K562 (cell line): ENCODE measurements at regions not wholly inside any gene's neighbourhood (a gene's known extent, or its start where the extent isn't known, plus 50 kb on each side); places are given as distances from the start of the nearest gene placed in this dataset.

Source experiments
- MAFF ChIP-seq: IDR thresholded peaks from 2 replicates; pipeline ENCODE4 v1.6.1; 2012; ENCODE audit warnings: low read length, improper control_type of control experiment
- TAF9B ChIP-seq: fragments of 450-650 bp; IDR thresholded peaks from 2 replicates; pipeline ENCODE4 v1.6.1; 2018; ENCODE audit warnings: mild to moderate bottlenecking; ENCODE audit not compliant: partially characterized antibody
- ZNF586 ChIP-seq: fragments of 450-650 bp; formaldehyde crosslinking; conservative IDR thresholded peaks from 2 replicates; pipeline ENCODE4 v1.4.0; 2020; ENCODE audit warnings: mild to moderate bottlenecking, moderate library complexity
- TF ChIP-seq, protein P1 (sequence below): fragments of 200-600 bp; sonication (generic); IDR thresholded peaks from one replicate; pipeline ENCODE4 v1.6.1; 2012; ENCODE audit warnings: mild to moderate bottlenecking, low read depth, low read length, inconsistent platforms

DNA sequence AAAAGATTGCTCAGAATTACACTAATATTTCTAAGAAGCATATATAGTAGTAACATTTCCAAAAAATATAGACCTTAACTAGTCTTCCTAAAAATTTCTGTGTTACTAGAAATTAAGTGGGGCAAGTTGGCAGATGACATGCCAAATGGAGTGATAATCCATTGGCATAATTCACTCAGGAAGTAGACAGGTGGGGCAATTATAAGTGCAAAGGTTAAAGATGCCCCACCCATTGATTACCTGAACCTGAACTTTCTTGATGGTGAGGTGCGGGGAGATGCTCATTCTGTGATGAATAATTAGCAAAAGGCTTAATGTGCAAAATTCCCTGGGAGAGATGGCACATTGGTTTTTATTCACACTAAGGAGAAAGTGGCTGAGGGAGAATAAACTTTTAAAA, 145.8 kb upstream of the RASGEF1B start (continued):
- TF ChIP-seq, protein P1, sequence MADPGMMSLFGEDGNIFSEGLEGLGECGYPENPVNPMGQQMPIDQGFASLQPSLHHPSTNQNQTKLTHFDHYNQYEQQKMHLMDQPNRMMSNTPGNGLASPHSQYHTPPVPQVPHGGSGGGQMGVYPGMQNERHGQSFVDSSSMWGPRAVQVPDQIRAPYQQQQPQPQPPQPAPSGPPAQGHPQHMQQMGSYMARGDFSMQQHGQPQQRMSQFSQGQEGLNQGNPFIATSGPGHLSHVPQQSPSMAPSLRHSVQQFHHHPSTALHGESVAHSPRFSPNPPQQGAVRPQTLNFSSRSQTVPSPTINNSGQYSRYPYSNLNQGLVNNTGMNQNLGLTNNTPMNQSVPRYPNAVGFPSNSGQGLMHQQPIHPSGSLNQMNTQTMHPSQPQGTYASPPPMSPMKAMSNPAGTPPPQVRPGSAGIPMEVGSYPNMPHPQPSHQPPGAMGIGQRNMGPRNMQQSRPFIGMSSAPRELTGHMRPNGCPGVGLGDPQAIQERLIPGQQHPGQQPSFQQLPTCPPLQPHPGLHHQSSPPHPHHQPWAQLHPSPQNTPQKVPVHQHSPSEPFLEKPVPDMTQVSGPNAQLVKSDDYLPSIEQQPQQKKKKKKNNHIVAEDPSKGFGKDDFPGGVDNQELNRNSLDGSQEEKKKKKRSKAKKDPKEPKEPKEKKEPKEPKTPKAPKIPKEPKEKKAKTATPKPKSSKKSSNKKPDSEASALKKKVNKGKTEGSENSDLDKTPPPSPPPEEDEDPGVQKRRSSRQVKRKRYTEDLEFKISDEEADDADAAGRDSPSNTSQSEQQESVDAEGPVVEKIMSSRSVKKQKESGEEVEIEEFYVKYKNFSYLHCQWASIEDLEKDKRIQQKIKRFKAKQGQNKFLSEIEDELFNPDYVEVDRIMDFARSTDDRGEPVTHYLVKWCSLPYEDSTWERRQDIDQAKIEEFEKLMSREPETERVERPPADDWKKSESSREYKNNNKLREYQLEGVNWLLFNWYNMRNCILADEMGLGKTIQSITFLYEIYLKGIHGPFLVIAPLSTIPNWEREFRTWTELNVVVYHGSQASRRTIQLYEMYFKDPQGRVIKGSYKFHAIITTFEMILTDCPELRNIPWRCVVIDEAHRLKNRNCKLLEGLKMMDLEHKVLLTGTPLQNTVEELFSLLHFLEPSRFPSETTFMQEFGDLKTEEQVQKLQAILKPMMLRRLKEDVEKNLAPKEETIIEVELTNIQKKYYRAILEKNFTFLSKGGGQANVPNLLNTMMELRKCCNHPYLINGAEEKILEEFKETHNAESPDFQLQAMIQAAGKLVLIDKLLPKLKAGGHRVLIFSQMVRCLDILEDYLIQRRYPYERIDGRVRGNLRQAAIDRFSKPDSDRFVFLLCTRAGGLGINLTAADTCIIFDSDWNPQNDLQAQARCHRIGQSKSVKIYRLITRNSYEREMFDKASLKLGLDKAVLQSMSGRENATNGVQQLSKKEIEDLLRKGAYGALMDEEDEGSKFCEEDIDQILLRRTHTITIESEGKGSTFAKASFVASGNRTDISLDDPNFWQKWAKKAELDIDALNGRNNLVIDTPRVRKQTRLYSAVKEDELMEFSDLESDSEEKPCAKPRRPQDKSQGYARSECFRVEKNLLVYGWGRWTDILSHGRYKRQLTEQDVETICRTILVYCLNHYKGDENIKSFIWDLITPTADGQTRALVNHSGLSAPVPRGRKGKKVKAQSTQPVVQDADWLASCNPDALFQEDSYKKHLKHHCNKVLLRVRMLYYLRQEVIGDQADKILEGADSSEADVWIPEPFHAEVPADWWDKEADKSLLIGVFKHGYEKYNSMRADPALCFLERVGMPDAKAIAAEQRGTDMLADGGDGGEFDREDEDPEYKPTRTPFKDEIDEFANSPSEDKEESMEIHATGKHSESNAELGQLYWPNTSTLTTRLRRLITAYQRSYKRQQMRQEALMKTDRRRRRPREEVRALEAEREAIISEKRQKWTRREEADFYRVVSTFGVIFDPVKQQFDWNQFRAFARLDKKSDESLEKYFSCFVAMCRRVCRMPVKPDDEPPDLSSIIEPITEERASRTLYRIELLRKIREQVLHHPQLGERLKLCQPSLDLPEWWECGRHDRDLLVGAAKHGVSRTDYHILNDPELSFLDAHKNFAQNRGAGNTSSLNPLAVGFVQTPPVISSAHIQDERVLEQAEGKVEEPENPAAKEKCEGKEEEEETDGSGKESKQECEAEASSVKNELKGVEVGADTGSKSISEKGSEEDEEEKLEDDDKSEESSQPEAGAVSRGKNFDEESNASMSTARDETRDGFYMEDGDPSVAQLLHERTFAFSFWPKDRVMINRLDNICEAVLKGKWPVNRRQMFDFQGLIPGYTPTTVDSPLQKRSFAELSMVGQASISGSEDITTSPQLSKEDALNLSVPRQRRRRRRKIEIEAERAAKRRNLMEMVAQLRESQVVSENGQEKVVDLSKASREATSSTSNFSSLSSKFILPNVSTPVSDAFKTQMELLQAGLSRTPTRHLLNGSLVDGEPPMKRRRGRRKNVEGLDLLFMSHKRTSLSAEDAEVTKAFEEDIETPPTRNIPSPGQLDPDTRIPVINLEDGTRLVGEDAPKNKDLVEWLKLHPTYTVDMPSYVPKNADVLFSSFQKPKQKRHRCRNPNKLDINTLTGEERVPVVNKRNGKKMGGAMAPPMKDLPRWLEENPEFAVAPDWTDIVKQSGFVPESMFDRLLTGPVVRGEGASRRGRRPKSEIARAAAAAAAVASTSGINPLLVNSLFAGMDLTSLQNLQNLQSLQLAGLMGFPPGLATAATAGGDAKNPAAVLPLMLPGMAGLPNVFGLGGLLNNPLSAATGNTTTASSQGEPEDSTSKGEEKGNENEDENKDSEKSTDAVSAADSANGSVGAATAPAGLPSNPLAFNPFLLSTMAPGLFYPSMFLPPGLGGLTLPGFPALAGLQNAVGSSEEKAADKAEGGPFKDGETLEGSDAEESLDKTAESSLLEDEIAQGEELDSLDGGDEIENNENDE, result no peak
- TF ChIP-seq ZNF586 (CRISPR knock-in tag), result no peak
- no peak for TF ChIP-seq TAF9B
- no peak for TF ChIP-seq MAFF
